Stimulated activated CD8-positive, alpha-beta memory T cell treated with anti-CD3 and anti-CD28 coated beads, Interleukin-4, amount 100 ng/mL, for 48 hours (primary cell): ENCODE measurements at regions not wholly inside any gene's neighbourhood (a gene's known extent, or its start where the extent isn't known, plus 50 kb on each side); places are given as distances from the start of the nearest gene placed in this dataset.
"Not testable (repeated sequence)": the region's sequence is repeated elsewhere in the genome, so short reads cannot be mapped to it uniquely, and the experiment has no call there.

ENCODE experiments used
- DNase-seq: peaks from one replicate; pipeline ENCODE4 v3.0.0-alpha.2; 2020

DNA sequence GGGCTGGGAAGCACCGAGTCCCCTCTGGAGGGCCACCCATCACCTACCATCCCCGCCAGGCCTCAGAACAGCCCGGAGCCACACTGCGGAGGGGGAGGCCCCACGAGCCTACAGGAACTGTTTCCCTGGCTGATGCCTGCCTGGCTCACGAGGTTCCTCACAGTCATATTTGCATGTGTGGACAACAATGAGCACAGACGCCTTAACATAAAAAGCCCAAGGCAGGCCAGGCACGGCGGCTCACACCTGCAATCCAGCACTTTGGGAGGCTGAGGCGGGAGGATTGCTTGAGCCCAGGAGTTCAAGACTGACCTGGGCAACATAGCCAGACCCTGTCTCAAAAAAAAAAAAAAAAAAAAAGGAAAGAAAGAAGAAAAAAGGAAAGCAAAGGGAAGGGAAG lies 125.9 kb downstream of the FAM53A start:
- no peak for DNase-seq

DNA sequence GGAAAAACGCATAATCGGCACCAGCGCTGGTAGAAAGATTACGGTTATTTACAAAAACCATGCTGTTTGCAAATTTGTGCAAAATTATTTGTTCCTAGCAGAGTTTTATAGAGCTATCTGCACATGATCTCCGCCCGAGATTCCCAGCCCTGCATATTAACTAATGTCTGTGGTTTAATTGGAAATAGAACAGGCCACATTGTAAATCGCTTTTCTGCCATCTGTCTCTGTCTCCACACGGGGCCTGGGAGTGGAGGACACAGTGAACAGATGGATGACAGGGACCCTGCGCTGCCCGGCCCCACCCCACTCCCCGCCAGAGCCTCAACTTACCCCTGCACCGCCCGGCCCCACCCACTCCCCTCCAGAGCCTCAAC lies 126.9 kb downstream of the FAM53A start:
- DNase-seq = no peak

GRCh38 chr4:1556541-1557220 lies 127.4 kb downstream of the FAM53A start:
- no peak for DNase-seq

DNA sequence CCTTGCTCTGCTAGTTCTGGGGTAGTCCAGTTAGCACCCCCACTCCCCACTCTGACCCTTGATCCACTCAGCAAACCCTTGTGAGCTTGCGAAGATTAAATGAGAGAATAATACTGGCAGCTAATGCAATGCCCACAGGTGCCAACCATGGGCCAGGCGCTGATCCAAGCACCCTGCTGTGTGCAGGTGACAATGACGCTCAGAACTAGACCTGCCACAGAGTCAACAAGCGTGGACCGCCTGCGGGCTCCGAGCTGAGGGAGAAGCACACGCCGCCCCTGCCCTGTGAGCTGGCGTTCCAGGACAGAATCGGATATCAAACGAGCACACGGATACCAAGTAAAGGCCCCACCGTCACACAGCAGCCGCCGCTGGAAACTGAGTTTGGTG lies 129.2 kb downstream of the FAM53A start:
- DNase-seq = no peak

GRCh38 chr4:1554246-1554875 lies 129.8 kb downstream of the FAM53A start:
- DNase-seq = no peak

GRCh38 chr4:1553365-1553764 lies 130.7 kb downstream of the FAM53A start:
- no peak for DNase-seq

DNA sequence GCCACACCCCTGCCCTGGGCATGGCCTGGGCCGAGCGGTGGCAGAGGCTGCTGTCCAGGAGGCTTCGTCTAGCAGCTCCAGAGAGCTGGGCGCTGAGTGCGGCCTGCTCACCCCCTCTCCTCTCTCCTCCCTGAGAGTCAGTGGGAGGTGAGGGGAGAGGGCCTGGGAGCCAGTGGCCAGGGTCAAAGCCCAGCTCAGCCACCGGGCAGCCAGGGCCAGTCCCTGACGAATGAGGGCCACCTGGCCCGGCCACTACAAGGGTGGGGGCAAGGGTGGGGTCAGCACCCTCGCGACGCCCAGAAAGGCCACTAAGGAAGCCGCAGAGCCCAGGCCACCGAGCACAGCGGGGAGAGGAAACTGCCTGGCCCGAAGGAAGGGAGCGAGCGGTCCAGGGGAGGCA lies 131.7 kb downstream of the FAM53A start:
- no peak for DNase-seq

DNA sequence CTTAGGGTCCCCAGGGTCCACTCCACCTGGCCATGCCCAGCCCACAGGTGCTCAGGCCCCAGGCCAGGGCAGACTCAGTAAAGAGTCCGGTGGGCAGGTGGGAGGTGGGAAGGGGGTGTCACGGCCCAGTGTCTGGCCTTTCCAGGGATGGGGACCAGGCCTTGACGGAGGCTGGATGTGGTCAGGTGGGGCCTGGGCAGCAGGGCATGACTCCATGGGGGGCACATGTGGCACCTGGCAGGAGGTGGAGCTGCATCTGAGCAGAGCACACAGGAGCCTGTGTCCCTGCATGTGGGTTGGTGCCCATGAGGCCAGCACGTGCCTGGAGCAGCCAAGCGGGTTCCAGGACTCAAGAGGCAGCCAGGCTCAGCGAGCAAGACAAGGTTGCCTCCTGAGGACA lies 132.9 kb downstream of the FAM53A start:
- DNase-seq = no peak

GRCh38 chr4:1550122-1551070 lies 133.7 kb downstream of the FAM53A start:
- no peak for DNase-seq

GRCh38 chr4:1549638-1550035 lies 134.5 kb downstream of the FAM53A start:
- DNase-seq = no peak

DNA sequence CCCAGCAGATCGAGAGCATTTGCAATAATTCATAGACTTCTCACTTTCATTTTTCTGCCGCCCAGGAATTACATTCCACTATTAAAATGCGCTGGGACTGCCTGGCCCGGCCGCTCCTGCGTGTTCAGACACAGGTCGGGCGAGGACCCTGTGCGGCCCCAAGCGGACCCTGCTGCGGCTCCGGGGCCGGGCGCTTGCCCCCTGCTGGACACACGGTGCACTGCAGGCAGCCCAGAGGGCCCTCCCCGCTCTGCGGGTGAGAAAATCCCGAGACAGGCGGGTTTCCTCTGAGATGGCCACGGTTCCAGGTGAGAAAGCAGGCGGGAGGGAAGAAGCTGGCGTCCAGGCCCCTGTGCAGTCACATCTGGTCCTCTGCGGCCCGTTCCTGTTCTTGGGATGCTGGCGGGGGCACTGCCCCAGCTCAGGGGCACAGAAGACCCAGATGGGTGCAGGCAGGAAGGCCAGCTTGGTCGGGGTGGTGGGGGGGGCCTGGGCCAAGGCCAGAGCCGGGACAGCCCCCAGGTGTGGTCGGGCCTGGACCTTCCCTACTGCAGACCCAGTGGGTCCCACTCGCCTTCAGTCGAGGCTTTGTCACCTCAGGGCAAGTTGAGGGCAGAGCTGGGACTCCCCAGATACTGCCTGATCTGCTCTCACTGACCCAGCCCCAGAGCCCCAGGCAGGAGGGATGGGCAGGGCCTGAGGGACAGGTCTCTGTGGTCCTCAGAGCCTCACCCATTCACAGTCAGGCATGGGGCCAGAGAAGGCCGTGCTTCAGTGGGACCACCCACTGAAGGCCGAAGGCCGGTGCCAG lies 135.1 kb downstream of the FAM53A start:
- DNase-seq = peak; percentile 81

GRCh38 chr4:1547856-1548826 lies 136.0 kb downstream of the FAM53A start:
- no peak for DNase-seq

DNA sequence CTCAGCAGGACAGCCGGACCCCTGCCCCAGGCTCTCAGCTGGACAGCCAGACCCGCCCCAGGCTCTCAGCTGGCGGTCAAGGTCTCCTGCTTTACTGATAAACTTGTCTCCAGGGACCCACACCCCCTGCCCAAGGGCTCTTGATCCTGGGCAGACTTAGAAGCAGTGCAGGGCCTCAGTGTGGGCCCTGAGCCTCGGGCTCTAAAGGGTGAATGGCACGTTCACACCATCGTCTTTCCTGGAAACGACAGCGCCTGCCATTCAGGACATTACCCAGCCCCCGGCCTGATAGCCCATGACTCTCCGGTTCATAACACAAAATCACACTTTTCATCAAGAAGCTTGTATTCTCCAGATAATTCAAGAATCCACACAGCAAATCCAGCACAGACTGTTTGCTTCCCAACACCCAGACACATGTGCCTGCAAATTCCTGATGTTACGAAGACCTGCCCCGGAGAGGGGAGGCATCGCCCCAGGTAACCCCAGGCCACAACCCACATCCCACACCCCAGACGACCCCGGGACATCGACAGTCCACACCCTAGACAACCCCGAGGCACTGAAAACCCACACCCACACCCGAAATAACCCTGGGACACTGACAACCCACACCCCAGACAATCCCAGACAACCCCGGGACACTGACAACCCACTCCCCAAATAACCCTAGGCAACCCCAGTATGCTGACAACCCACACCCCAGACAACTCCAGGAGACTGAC lies 136.8 kb downstream of the FAM53A start:
- no peak for DNase-seq

GRCh38 chr4:1544861-1545281 lies 138.6 kb upstream of the NKX1-1 start:
- DNase-seq = no peak

DNA sequence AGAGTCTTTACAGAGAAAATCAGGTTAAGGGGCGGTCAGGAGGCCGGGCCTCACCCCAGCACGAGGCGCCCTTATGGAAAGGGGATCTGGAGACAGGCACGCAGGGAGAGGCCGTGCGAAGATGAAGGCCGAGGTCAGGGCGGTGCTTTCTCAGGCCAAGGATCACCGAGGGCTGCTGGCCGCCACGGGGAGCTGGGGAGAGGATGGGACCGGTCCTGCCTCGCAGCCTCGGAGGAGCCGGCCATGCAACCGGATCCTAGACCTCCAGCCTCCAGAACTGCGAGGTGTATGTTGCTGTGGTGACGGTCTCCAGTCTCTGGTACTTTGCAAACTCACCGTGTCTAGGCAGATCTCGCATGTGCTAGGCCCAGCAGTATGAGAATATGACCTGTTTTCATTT lies 138.2 kb upstream of the NKX1-1 start:
- DNase-seq = not testable (repeated sequence)

- DNase-seq = no peak
Observed at GRCh38 chr4:1543976-1544375, 137.7 kb upstream of the NKX1-1 start.

GRCh38 chr4:1543561-1543960 lies 137.3 kb upstream of the NKX1-1 start:
- DNase-seq = no peak

GRCh38 chr4:1542516-1543320 lies 136.5 kb upstream of the NKX1-1 start:
- no peak for DNase-seq

DNA sequence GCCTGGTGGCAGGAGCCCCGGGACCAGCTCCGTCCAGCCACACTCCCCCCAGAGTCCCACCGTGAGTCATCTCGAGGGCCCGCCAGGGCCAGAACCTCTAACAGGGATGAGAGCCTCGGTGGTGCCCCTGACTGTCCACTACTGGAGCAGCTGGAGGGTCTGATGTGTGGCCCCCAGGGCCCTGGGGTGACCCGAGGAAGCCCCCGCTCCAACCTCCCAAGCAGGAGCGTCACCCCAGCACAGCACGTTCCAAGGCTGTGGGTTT lies 135.9 kb upstream of the NKX1-1 start:
- DNase-seq = no peak

- DNase-seq = no peak
Observed at GRCh38 chr4:1541449-1542225, 135.4 kb upstream of the NKX1-1 start.
